PC-9 (cell line): ENCODE measurements at regions not wholly inside any gene's neighbourhood (a gene's known extent, or its start where the extent isn't known, plus 50 kb on each side); places are given as distances from the start of the nearest gene placed in this dataset.

Experiments used
- EZH2 ChIP-seq: fragments of 200-600 bp; sonication (generic); IDR thresholded peaks from 2 replicates; pipeline ENCODE4 v1.8.0; 2017; ENCODE audit warnings: antibody characterized with exemption, low read depth
- TF ChIP-seq, protein P1 (sequence below): fragments of 200-600 bp; sonication (generic); conservative IDR thresholded peaks from 2 replicates; pipeline ENCODE4 v1.6.1; 2017; ENCODE audit warnings: mixed run types, antibody characterized with exemption, mild to moderate bottlenecking, moderate library complexity

DNA sequence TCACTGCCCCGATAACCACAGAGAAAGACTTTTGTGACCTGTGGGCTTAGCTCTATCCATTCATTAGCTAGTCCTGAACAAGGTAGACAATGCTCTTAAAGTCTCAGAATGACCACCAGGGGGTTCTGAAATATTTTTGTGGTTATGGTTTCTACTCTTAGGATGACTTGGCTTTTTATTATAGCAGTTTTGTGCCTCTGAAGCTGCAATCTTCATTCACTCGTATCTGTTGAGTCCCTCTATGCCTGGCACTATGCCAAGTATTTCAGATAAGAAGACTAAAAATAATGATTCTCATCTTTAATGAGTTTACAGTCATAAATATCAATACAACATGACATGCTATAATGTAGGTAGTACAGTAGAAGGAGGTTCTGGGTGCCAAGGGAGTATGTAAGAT, 130.8 kb upstream of the TRHDE start:
- TF ChIP-seq, protein P1, sequence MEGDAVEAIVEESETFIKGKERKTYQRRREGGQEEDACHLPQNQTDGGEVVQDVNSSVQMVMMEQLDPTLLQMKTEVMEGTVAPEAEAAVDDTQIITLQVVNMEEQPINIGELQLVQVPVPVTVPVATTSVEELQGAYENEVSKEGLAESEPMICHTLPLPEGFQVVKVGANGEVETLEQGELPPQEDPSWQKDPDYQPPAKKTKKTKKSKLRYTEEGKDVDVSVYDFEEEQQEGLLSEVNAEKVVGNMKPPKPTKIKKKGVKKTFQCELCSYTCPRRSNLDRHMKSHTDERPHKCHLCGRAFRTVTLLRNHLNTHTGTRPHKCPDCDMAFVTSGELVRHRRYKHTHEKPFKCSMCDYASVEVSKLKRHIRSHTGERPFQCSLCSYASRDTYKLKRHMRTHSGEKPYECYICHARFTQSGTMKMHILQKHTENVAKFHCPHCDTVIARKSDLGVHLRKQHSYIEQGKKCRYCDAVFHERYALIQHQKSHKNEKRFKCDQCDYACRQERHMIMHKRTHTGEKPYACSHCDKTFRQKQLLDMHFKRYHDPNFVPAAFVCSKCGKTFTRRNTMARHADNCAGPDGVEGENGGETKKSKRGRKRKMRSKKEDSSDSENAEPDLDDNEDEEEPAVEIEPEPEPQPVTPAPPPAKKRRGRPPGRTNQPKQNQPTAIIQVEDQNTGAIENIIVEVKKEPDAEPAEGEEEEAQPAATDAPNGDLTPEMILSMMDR = peak; percentile 27; the same call in 1 of the 2 replicates
- TF ChIP-seq EZH2 = no peak
